ENCODE measurements at regions not wholly inside any gene's neighbourhood (a gene's known extent, or its start where the extent isn't known, plus 50 kb on each side); places are given as distances from the start of the nearest gene placed in this dataset.

GRCh38 chr5:142542078-142542477 lies 143.8 kb downstream of the FGF1 start:
- no peak overlapping the region for H3K27ac ChIP-seq (ENCODE audit: low read depth, low read length)
- H3K36me3 ChIP-seq (ENCODE audit: control insufficient read depth, insufficient read depth, low read length): no peaks in the 10 kb centered on the region
- H3K4me3 ChIP-seq (ENCODE audit: low read length): no peak overlapping the region
- no peaks in the 10 kb centered on the region for H3K27me3 ChIP-seq (ENCODE audit: control insufficient read depth, insufficient read depth, low read length)
- H3K4me1 ChIP-seq (ENCODE audit: control insufficient read depth, insufficient read depth, low read length): no peaks in the 10 kb centered on the region
- no peak overlapping the region for H3K9ac ChIP-seq (ENCODE audit: low read length)

DNA sequence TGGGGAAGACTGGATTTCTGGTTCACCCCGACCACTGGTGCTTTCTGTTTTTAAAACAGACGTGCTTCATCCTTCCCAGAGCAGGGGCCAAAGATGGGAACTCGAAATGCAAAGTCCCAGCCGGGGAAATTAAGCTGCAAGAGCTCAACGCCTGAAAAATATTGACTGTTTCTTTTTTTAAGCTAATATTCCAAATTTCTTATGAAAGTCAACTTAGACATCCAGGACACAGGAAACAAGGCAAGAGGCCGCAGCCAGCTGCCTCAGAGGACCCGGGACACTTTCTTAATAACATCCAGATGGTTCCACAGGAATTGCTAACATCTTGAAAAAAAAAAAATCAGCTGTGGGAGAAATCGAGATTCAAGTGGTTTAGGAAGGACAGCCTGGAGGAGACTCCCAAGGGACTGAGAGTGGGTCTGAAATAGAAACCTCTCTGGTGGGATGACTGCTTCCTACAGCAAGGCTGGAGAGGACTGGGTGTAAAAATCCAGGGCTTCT lies 144.9 kb downstream of the FGF1 start:
- H3K9ac ChIP-seq (ENCODE audit: low read length): no peak overlapping the region

GRCh38 chr5:142539154-142539740 lies 146.6 kb downstream of the FGF1 start:
- no peaks in the 10 kb centered on the region for H3K27me3 ChIP-seq (ENCODE audit: control insufficient read depth, insufficient read depth, low read length)
- H3K4me1 ChIP-seq (ENCODE audit: control insufficient read depth, insufficient read depth, low read length): no peaks in the 10 kb centered on the region
- no peak overlapping the region for H3K9ac ChIP-seq (ENCODE audit: low read length)
- H3K27ac ChIP-seq (ENCODE audit: low read depth, low read length): no peak overlapping the region
- H3K36me3 ChIP-seq (ENCODE audit: control insufficient read depth, insufficient read depth, low read length): no peaks in the 10 kb centered on the region
- H3K4me3 ChIP-seq (ENCODE audit: low read length): no peak overlapping the region

More for the DNA sequence above, 144.9 kb downstream of the FGF1 start:
- H3K27ac ChIP-seq (ENCODE audit: low read depth, low read length): no peak overlapping the region
- H3K36me3 ChIP-seq (ENCODE audit: control insufficient read depth, insufficient read depth, low read length): no peaks in the 10 kb centered on the region
- no peaks in the 10 kb centered on the region for H3K27me3 ChIP-seq (ENCODE audit: control insufficient read depth, insufficient read depth, low read length)
- H3K4me3 ChIP-seq (ENCODE audit: low read length): no peak overlapping the region
- no peaks in the 10 kb centered on the region for H3K4me1 ChIP-seq (ENCODE audit: control insufficient read depth, insufficient read depth, low read length)

GRCh38 chr5:142537938-142538337 lies 148.0 kb downstream of the FGF1 start:
- Histone ChIP-seq H3K9ac (ENCODE audit: low read length) (no peak overlapping the region), H3K4me3 (ENCODE audit: low read length) (no peak overlapping the region), H3K27ac (ENCODE audit: low read depth, low read length) (no peak overlapping the region), H3K36me3 (ENCODE audit: control insufficient read depth, insufficient read depth, low read length) (no peaks in the 10 kb centered on the region), H3K4me1 (ENCODE audit: control insufficient read depth, insufficient read depth, low read length) (no peaks in the 10 kb centered on the region), H3K27me3 (ENCODE audit: control insufficient read depth, insufficient read depth, low read length) (no peaks in the 10 kb centered on the region)

DNA sequence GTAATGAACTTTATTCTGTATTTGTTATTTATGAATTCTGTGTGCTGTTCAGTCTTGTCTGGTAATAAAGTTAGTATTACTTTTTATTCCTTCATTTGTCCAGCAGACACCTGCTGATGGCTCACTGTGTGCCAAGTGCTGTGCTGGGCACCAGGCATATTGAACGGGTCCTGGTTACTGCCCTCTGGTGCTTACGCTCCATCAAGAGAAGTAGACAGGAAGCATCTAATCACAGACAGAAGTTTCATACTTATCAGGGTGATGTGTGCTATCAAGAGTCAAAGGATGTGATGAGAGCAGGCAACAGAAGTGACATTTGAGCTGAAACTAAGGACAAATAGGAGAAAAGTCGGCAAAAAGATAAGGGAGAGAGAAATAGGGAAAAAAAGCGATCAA lies 153.1 kb downstream of the FGF1 start:
- Histone ChIP-seq H3K27ac (ENCODE audit: low read depth, low read length) (no peak overlapping the region), H3K9ac (ENCODE audit: low read length) (no peak overlapping the region), H3K4me1 (ENCODE audit: control insufficient read depth, insufficient read depth, low read length) (no peaks in the 10 kb centered on the region), H3K4me3 (ENCODE audit: low read length) (no peak overlapping the region), H3K27me3 (ENCODE audit: control insufficient read depth, insufficient read depth, low read length) (no peaks in the 10 kb centered on the region), H3K36me3 (ENCODE audit: control insufficient read depth, insufficient read depth, low read length) (no peaks in the 10 kb centered on the region)

- Histone ChIP-seq H3K27me3 (ENCODE audit: control insufficient read depth, insufficient read depth, low read length) (no peaks in the 10 kb centered on the region), H3K36me3 (ENCODE audit: control insufficient read depth, insufficient read depth, low read length) (no peaks in the 10 kb centered on the region), H3K27ac (ENCODE audit: low read depth, low read length) (no peak overlapping the region), H3K9ac (ENCODE audit: low read length) (no peak overlapping the region), H3K4me1 (ENCODE audit: control insufficient read depth, insufficient read depth, low read length) (no peaks in the 10 kb centered on the region), H3K4me3 (ENCODE audit: low read length) (no peak overlapping the region)
Observed at GRCh38 chr5:142531977-142532780, 153.7 kb downstream of the FGF1 start.

DNA sequence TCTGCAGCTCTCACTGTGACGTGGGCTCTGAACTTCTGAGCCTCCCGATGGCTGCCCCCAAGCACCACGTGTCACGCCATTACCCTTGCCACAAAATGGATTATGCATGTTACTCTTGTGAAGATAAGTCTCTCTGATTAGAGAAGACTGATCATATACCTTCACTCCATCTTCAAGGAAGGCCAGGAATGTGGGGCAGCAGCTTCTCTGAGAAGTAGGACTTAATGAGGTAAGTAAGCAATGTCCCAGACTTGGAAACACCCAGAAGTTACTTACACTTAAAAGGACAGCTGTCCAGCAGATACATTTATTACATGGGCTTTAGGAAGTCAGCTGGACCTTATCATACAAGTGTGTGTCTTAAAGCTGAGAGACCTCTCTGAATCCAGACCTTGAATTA lies 155.0 kb downstream of the FGF1 start:
- H3K27me3 ChIP-seq (ENCODE audit: control insufficient read depth, insufficient read depth, low read length): no peaks in the 10 kb centered on the region
- no peaks in the 10 kb centered on the region for H3K36me3 ChIP-seq (ENCODE audit: control insufficient read depth, insufficient read depth, low read length)
- no peak overlapping the region for H3K4me3 ChIP-seq (ENCODE audit: low read length)
- H3K9ac ChIP-seq (ENCODE audit: low read length): no peak overlapping the region
- no peaks in the 10 kb centered on the region for H3K4me1 ChIP-seq (ENCODE audit: control insufficient read depth, insufficient read depth, low read length)
- H3K27ac ChIP-seq (ENCODE audit: low read depth, low read length): no peak overlapping the region

GRCh38 chr5:142529626-142530278 lies 156.1 kb downstream of the FGF1 start:
- Histone ChIP-seq H3K27me3 (ENCODE audit: control insufficient read depth, insufficient read depth, low read length) (no peaks in the 10 kb centered on the region), H3K4me3 (ENCODE audit: low read length) (no peak overlapping the region), H3K27ac (ENCODE audit: low read depth, low read length) (no peak overlapping the region), H3K4me1 (ENCODE audit: control insufficient read depth, insufficient read depth, low read length) (no peaks in the 10 kb centered on the region), H3K9ac (ENCODE audit: low read length) (no peak overlapping the region), H3K36me3 (ENCODE audit: control insufficient read depth, insufficient read depth, low read length) (no peaks in the 10 kb centered on the region)

DNA sequence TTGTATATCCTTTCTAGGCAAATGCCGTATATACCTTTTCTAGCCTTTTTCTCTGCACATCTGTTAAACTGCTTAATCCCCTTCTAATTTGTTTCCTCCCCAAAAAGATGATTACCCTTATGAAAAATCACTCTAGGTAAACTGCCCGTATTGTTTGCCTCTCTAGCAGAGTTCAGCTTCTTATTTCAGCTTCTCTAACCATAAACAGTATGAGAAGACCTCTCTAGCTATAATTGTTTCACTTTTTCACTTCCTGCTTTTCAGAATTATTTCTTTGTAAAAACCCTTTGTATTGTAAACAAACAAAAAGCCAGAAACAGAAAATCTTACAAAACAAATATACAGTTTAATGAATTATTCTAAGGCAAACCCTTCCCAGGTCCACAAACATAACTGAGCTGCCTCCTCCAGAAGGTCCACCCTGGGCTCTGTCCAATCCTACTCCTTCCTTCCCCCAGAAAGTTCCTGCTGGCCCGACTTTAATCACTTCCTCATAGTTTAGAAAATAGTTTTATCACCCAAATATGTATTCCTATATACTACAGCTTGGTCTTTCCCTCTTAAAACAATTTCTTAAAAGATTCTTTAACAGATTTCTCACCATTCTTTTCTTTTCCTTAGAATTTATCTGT lies 158.1 kb downstream of the FGF1 start:
- no peaks in the 10 kb centered on the region for H3K4me1 ChIP-seq (ENCODE audit: control insufficient read depth, insufficient read depth, low read length)

GRCh38 chr5:142527234-142527633 lies 158.7 kb downstream of the FGF1 start:
- Histone ChIP-seq H3K27me3 (ENCODE audit: control insufficient read depth, insufficient read depth, low read length) (no peaks in the 10 kb centered on the region), H3K36me3 (ENCODE audit: control insufficient read depth, insufficient read depth, low read length) (no peaks in the 10 kb centered on the region), H3K4me3 (ENCODE audit: low read length) (no peak overlapping the region), H3K27ac (ENCODE audit: low read depth, low read length) (no peak overlapping the region), H3K9ac (ENCODE audit: low read length) (no peak overlapping the region), H3K4me1 (ENCODE audit: control insufficient read depth, insufficient read depth, low read length) (no peaks in the 10 kb centered on the region)

More for the DNA sequence above, 158.1 kb downstream of the FGF1 start:
- Histone ChIP-seq H3K9ac (ENCODE audit: low read length) (no peak overlapping the region), H3K4me3 (ENCODE audit: low read length) (no peak overlapping the region), H3K36me3 (ENCODE audit: control insufficient read depth, insufficient read depth, low read length) (no peaks in the 10 kb centered on the region), H3K27me3 (ENCODE audit: control insufficient read depth, insufficient read depth, low read length) (no peaks in the 10 kb centered on the region), H3K27ac (ENCODE audit: low read depth, low read length) (no peak overlapping the region)

- Histone ChIP-seq H3K36me3 (ENCODE audit: control insufficient read depth, insufficient read depth, low read length) (no peaks in the 10 kb centered on the region), H3K4me3 (ENCODE audit: low read length) (no peak overlapping the region), H3K9ac (ENCODE audit: low read length) (no peak overlapping the region), H3K27me3 (ENCODE audit: control insufficient read depth, insufficient read depth, low read length) (no peaks in the 10 kb centered on the region), H3K27ac (ENCODE audit: low read depth, low read length) (no peak overlapping the region), H3K4me1 (ENCODE audit: control insufficient read depth, insufficient read depth, low read length) (peaks cover 3% of the 10 kb centered on the region)
Observed at GRCh38 chr5:142522983-142523382, 162.9 kb downstream of the FGF1 start.

DNA sequence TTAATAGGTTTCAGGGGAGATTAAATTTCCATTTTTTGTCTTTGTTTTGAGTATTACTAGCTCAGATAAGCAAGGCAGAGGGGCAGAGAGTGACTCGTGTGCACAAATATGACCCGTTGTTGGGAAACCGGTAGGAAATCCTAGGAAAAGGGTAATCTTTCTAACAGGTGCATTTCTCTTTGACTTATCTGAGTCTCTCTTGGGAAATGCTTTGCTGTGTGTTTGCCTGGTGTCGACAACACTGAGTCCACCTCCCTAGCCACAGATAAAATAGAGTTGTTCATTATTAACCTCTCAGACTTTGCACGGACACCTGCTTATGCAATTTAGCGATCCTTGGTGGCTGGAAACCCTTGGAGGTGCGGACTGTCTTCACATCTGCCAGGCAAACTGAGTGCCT lies 164.2 kb downstream of the FGF1 start:
- H3K9ac ChIP-seq (ENCODE audit: low read length): no peak overlapping the region
- peaks cover 3% of the 10 kb centered on the region for H3K4me1 ChIP-seq (ENCODE audit: control insufficient read depth, insufficient read depth, low read length)
- no peaks in the 10 kb centered on the region for H3K27me3 ChIP-seq (ENCODE audit: control insufficient read depth, insufficient read depth, low read length)
- H3K4me3 ChIP-seq (ENCODE audit: low read length): no peak overlapping the region
- no peak overlapping the region for H3K27ac ChIP-seq (ENCODE audit: low read depth, low read length)
- no peaks in the 10 kb centered on the region for H3K36me3 ChIP-seq (ENCODE audit: control insufficient read depth, insufficient read depth, low read length)
